Esophagus muscularis mucosa (tissue), 4 donors: ENCODE measurements at regions not wholly inside any gene's neighbourhood (a gene's known extent, or its start where the extent isn't known, plus 50 kb on each side); places are given as distances from the start of the nearest gene placed in this dataset.

Source experiments
- EP300 ChIP-seq: sonication (generic); formaldehyde crosslinking; IDR thresholded peaks from one replicate; pipeline ENCODE4 v1.6.1; 2017; ENCODE audit warnings: antibody characterized with exemption
- POLR2A ChIP-seq: fragments of 450-650 bp; IDR thresholded peaks from one replicate; pipeline ENCODE4 v1.6.1; 2017; ENCODE audit warnings: antibody characterized with exemption, moderate library complexity, mild to moderate bottlenecking, low read depth
- POLR2AphosphoS5 ChIP-seq, 2 donors: sonication (generic); formaldehyde crosslinking; IDR thresholded peaks; one replicate each; pipeline ENCODE4 v1.6.1; 2017; ENCODE audit warnings: antibody characterized with exemption in 2 of 2
- TF ChIP-seq, protein P1 (sequence below), 3 experiments: fragments of 200-600 bp in 2 of 3; fragments of 450-650 bp in 1 of 3; sonication (generic) in 2 of 3; IDR thresholded peaks; one replicate each; pipeline ENCODE4 v1.5.1; 2017 to 2019; ENCODE audit warnings: antibody characterized with exemption in 3 of 3, mild to moderate bottlenecking in 2 of 3, moderate library complexity in 1 of 3

GRCh38 chr16:80887062-80887461 lies 82.7 kb upstream of the CDYL2 start:
- TF ChIP-seq, protein P1, sequence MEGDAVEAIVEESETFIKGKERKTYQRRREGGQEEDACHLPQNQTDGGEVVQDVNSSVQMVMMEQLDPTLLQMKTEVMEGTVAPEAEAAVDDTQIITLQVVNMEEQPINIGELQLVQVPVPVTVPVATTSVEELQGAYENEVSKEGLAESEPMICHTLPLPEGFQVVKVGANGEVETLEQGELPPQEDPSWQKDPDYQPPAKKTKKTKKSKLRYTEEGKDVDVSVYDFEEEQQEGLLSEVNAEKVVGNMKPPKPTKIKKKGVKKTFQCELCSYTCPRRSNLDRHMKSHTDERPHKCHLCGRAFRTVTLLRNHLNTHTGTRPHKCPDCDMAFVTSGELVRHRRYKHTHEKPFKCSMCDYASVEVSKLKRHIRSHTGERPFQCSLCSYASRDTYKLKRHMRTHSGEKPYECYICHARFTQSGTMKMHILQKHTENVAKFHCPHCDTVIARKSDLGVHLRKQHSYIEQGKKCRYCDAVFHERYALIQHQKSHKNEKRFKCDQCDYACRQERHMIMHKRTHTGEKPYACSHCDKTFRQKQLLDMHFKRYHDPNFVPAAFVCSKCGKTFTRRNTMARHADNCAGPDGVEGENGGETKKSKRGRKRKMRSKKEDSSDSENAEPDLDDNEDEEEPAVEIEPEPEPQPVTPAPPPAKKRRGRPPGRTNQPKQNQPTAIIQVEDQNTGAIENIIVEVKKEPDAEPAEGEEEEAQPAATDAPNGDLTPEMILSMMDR (IDR thresholded peaks at IDR 0.05), result no peak
- TF ChIP-seq POLR2AphosphoS5 (IDR thresholded peaks at IDR 0.05) (no peak), POLR2A (no peak), EP300 (no peak)
